ENCODE measurements at regions not wholly inside any gene's neighbourhood (a gene's known extent, or its start where the extent isn't known, plus 50 kb on each side); places are given as distances from the start of the nearest gene placed in this dataset.

GRCh38 chr4:131447883-131448282 is 1701.2 kb upstream of the PCDH10 start:
- no peak for TF ChIP-seq LEF1 (IDR thresholded peaks at IDR 0.05; ENCODE audit: borderline replicate concordance)
- TF ChIP-seq BHLHE40 (IDR thresholded peaks at IDR 0.05; ENCODE audit: borderline replicate concordance) = no peak
- TF ChIP-seq HDGF (IDR thresholded peaks at IDR 0.05; ENCODE audit: borderline replicate concordance) = no peak

Data from HEK293T (cell line).